Endodermal cell (in vitro differentiated cells): ENCODE measurements at regions not wholly inside any gene's neighbourhood (a gene's known extent, or its start where the extent isn't known, plus 50 kb on each side); places are given as distances from the start of the nearest gene placed in this dataset.

ENCODE experiments used
- DNase-seq: peaks from one replicate; pipeline ENCODE4 v3.0.0-alpha.2; 2017
- H3K27ac ChIP-seq: 2 replicates; pipeline ENCODE4 v1.5.1; 2013; ENCODE audit warnings: mild to moderate bottlenecking, low read depth, low read length, moderate library complexity
- H3K27me3 ChIP-seq: 2 replicates; pipeline ENCODE4 v1.6.1; 2013; ENCODE audit warnings: mild to moderate bottlenecking, low read length, moderate library complexity; ENCODE audit not compliant: insufficient read depth, control insufficient read depth, poor library complexity, severe bottlenecking
- H3K36me3 ChIP-seq: 2 replicates; pipeline ENCODE4 v1.7.0; 2013; ENCODE audit warnings: mild to moderate bottlenecking, low read length, moderate library complexity; ENCODE audit not compliant: control insufficient read depth, insufficient read depth
- H3K4me1 ChIP-seq: one replicate; pipeline ENCODE4 v1.7.0; 2013; ENCODE audit warnings: low read length; ENCODE audit not compliant: control insufficient read depth, insufficient read depth
- H3K4me3 ChIP-seq: 2 replicates; pipeline ENCODE4 v1.5.1; 2013; ENCODE audit warnings: mild to moderate bottlenecking, low read length, moderate library complexity
- H3K9ac ChIP-seq: 2 replicates; pipeline ENCODE4 v1.6.1; 2013; ENCODE audit warnings: mild to moderate bottlenecking, low read length, moderate library complexity; ENCODE audit not compliant: poor library complexity, severe bottlenecking; ENCODE audit errors: extremely low read depth
- H3K9me3 ChIP-seq: 2 replicates; pipeline ENCODE4 v1.6.1; 2013; ENCODE audit warnings: mild to moderate bottlenecking, low read length, moderate library complexity; ENCODE audit not compliant: control insufficient read depth
- H3K27ac Mint-ChIP-seq: 2 replicates; pipeline ENCODE4 v1.8.0; 2020; ENCODE audit warnings: mixed read lengths
- H3K27me3 Mint-ChIP-seq: 2 replicates; pipeline ENCODE4 v1.8.0; 2021; ENCODE audit warnings: mild to moderate bottlenecking, mixed read lengths; ENCODE audit not compliant: insufficient read depth
- H3K36me3 Mint-ChIP-seq: 2 replicates; pipeline ENCODE4 v1.8.0; 2020; ENCODE audit warnings: low read depth, mixed read lengths
- H3K4me1 Mint-ChIP-seq: 2 replicates; pipeline ENCODE4 v1.8.0; 2020; ENCODE audit warnings: mixed read lengths
- H3K4me3 Mint-ChIP-seq: 2 replicates; pipeline ENCODE4 v1.8.0; 2020; ENCODE audit warnings: mild to moderate bottlenecking, moderate library complexity, mixed read lengths
- H3K9me3 Mint-ChIP-seq: 2 replicates; pipeline ENCODE4 v1.8.0; 2020; ENCODE audit warnings: mild to moderate bottlenecking, mixed read lengths
- CTCF ChIP-seq: fragments of 200-600 bp; sonication (generic); conservative IDR thresholded peaks from 2 replicates; pipeline ENCODE4 v1.5.0; 2021; ENCODE audit warnings: antibody characterized with exemption, mild to moderate bottlenecking
- WGBS, 2 experiments: methylation state at CpG; one replicate each; pipeline versions ENCODE4 v1.1.5 to v1.1.7; 2013; ENCODE audit warnings: missing lambda C conversion rate in 2 of 2, mixed read lengths in 1 of 2; ENCODE audit not compliant: insufficient coverage in 1 of 2, insufficient read length in 1 of 2; 5-methylcytosine and 5-hydroxymethylcytosine counted together

- Histone ChIP-seq H3K36me3 (no peaks in the 10 kb centered on the region), H3K9me3 (no peaks in the 10 kb centered on the region), H3K9ac (no peak overlapping the region), H3K4me3 (no peak overlapping the region), H3K4me1 (no peaks in the 10 kb centered on the region), H3K27me3 (peaks cover 55% of the 10 kb centered on the region), H3K27ac (no peak overlapping the region)
- TF ChIP-seq CTCF = no peak
- H3K4me3 Mint-ChIP-seq = no peak overlapping the region
- H3K36me3 Mint-ChIP-seq = no peaks in the 10 kb centered on the region
- DNase-seq = peak; percentile 69
- 33 to 47% methylated on average over 9 to 14 of the region's 14 CpGs for WGBS, 2 experiments
- H3K27ac Mint-ChIP-seq = no peak overlapping the region
- H3K4me1 Mint-ChIP-seq = peaks cover 12% of the 10 kb centered on the region
- H3K27me3 Mint-ChIP-seq = peaks cover 47% of the 10 kb centered on the region
- no peaks in the 10 kb centered on the region for H3K9me3 Mint-ChIP-seq
These were observed 125.5 kb downstream of the KCNRG start for GRCh38 chr13:50140581-50141374.

- no peaks in the 10 kb centered on the region for H3K4me1 ChIP-seq
- no peak for TF ChIP-seq CTCF
- peaks cover 12% of the 10 kb centered on the region for H3K4me1 Mint-ChIP-seq
- peaks cover 41% of the 10 kb centered on the region for H3K27me3 Mint-ChIP-seq
- no peak overlapping the region for H3K27ac Mint-ChIP-seq
- no peak overlapping the region for H3K27ac ChIP-seq
- H3K36me3 ChIP-seq = no peaks in the 10 kb centered on the region
- no peak for DNase-seq
- H3K9me3 Mint-ChIP-seq = no peaks in the 10 kb centered on the region
- 79% methylated on average over 1 of the region's 2 CpGs; no CpG with 5 or more reads in 1 of the 2 experiments for WGBS, 2 experiments
- H3K9ac ChIP-seq = no peak overlapping the region
- H3K4me3 ChIP-seq = no peak overlapping the region
- H3K36me3 Mint-ChIP-seq = no peaks in the 10 kb centered on the region
- no peak overlapping the region for H3K4me3 Mint-ChIP-seq
- H3K9me3 ChIP-seq = no peaks in the 10 kb centered on the region
- H3K27me3 ChIP-seq = peaks cover 48% of the 10 kb centered on the region
These were observed 126.2 kb downstream of the KCNRG start for GRCh38 chr13:50141375-50141975.

- Histone ChIP-seq H3K4me1 (no peaks in the 10 kb centered on the region), H3K4me3 (no peak overlapping the region), H3K27me3 (peaks cover 24% of the 10 kb centered on the region), H3K27ac (no peak overlapping the region), H3K9me3 (no peaks in the 10 kb centered on the region), H3K36me3 (no peaks in the 10 kb centered on the region), H3K9ac (no peak overlapping the region)
- H3K4me1 Mint-ChIP-seq = peaks cover 12% of the 10 kb centered on the region
- WGBS, 2 experiments = 83 to 100% methylated on average over 1 of the region's 1 CpG
- H3K9me3 Mint-ChIP-seq = no peaks in the 10 kb centered on the region
- no peak for TF ChIP-seq CTCF
- H3K4me3 Mint-ChIP-seq = no peak overlapping the region
- H3K36me3 Mint-ChIP-seq = no peaks in the 10 kb centered on the region
- H3K27ac Mint-ChIP-seq = no peak overlapping the region
- DNase-seq = no peak
- peaks cover 20% of the 10 kb centered on the region for H3K27me3 Mint-ChIP-seq
These were observed 129.3 kb downstream of the KCNRG start for GRCh38 chr13:50144246-50145160.
